ENCODE measurements at regions not wholly inside any gene's neighbourhood (a gene's known extent, or its start where the extent isn't known, plus 50 kb on each side); places are given as distances from the start of the nearest gene placed in this dataset.

GRCh38 chr4:189858435-189858834 is 82.2 kb upstream of the FRG1 start:
- TF ChIP-seq POLR2AphosphoS5 (IDR thresholded peaks at IDR 0.05) = no peak
- no peak for TF ChIP-seq POLR2A (IDR thresholded peaks at IDR 0.05)
- TF ChIP-seq, protein P1, sequence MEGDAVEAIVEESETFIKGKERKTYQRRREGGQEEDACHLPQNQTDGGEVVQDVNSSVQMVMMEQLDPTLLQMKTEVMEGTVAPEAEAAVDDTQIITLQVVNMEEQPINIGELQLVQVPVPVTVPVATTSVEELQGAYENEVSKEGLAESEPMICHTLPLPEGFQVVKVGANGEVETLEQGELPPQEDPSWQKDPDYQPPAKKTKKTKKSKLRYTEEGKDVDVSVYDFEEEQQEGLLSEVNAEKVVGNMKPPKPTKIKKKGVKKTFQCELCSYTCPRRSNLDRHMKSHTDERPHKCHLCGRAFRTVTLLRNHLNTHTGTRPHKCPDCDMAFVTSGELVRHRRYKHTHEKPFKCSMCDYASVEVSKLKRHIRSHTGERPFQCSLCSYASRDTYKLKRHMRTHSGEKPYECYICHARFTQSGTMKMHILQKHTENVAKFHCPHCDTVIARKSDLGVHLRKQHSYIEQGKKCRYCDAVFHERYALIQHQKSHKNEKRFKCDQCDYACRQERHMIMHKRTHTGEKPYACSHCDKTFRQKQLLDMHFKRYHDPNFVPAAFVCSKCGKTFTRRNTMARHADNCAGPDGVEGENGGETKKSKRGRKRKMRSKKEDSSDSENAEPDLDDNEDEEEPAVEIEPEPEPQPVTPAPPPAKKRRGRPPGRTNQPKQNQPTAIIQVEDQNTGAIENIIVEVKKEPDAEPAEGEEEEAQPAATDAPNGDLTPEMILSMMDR (IDR thresholded peaks at IDR 0.05) = no peak
